Karpas-422 (cell line): ENCODE measurements at regions not wholly inside any gene's neighbourhood (a gene's known extent, or its start where the extent isn't known, plus 50 kb on each side); places are given as distances from the start of the nearest gene placed in this dataset.
"Not testable (repeated sequence)": the region's sequence is repeated elsewhere in the genome, so short reads cannot be mapped to it uniquely, and the experiment has no call there.

Experiments
- DNase-seq: peaks from one replicate; pipeline ENCODE4 v3.0.0-alpha.2; 2015
- H2AFZ ChIP-seq: fragments of 200-600 bp; sonication (generic); 2 replicates; pipeline ENCODE4 v1.6.1; 2014; ENCODE audit warnings: antibody characterized with exemption, low read length, mixed read lengths
- H3K27ac ChIP-seq: fragments of 200-600 bp; sonication (generic); 2 replicates; pipeline ENCODE4 v1.5.1; 2014; ENCODE audit warnings: mild to moderate bottlenecking, low read length, moderate library complexity
- H3K27me3 ChIP-seq: fragments of 200-600 bp; sonication (generic); 2 replicates; pipeline ENCODE4 v1.6.1; 2014; ENCODE audit warnings: low read length, mixed read lengths
- H3K36me3 ChIP-seq: fragments of 200-600 bp; sonication (generic); 2 replicates; pipeline ENCODE4 v1.6.1; 2014; ENCODE audit warnings: low read length, mixed read lengths; ENCODE audit not compliant: insufficient read depth
- H3K4me1 ChIP-seq: fragments of 200-600 bp; sonication (generic); 2 replicates; pipeline ENCODE4 v1.6.1; 2014; ENCODE audit warnings: mild to moderate bottlenecking, low read length, mixed read lengths
- H3K4me2 ChIP-seq: fragments of 200-600 bp; sonication (generic); 2 replicates; pipeline ENCODE4 v1.6.1; 2014; ENCODE audit warnings: low read length, low read depth, mild to moderate bottlenecking; ENCODE audit not compliant: poor library complexity, severe bottlenecking
- H3K4me3 ChIP-seq: fragments of 200-600 bp; sonication (generic); 2 replicates; pipeline ENCODE4 v1.5.1; 2014; ENCODE audit warnings: mild to moderate bottlenecking, antibody characterized with exemption, low read length, mixed read lengths
- H3K79me2 ChIP-seq: fragments of 200-600 bp; sonication (generic); 2 replicates; pipeline ENCODE4 v1.6.1; 2014; ENCODE audit warnings: mild to moderate bottlenecking, low read length, mixed read lengths
- H3K9ac ChIP-seq: fragments of 200-600 bp; sonication (generic); 2 replicates; pipeline ENCODE4 v1.6.0; 2014; ENCODE audit warnings: low read length
- H3K9me2 ChIP-seq: fragments of 200-600 bp; sonication (generic), shearing (Covaris generic); replicated peaks from 2 replicates; pipeline ENCODE4 v1.6.0; 2014; ENCODE audit warnings: mild to moderate bottlenecking, low read length, moderate library complexity; ENCODE audit not compliant: insufficient read depth
- H3K9me3 ChIP-seq: fragments of 300-700, 200-600 bp; sonication (generic); 2 replicates; pipeline ENCODE4 v1.6.1; 2014; ENCODE audit warnings: low read length, mixed read lengths
- H4K20me1 ChIP-seq: fragments of 200-600 bp; sonication (generic); 2 replicates; pipeline ENCODE4 v1.6.1; 2014; ENCODE audit warnings: mild to moderate bottlenecking, antibody characterized with exemption, low read length, low read depth; ENCODE audit not compliant: insufficient read depth

GRCh38 chr2:239735829-239736357, 289.2 kb downstream of the NDUFA10 start:
- no peak overlapping the region for H2AFZ ChIP-seq
- no peak for DNase-seq
- H3K9me3 ChIP-seq = no peaks in the 10 kb centered on the region
- no peak overlapping the region for H3K4me3 ChIP-seq
- no peak overlapping the region for H3K9ac ChIP-seq
- no peak overlapping the region for H3K27ac ChIP-seq
- no peaks in the 10 kb centered on the region for H3K9me2 ChIP-seq
- H3K36me3 ChIP-seq = no peaks in the 10 kb centered on the region
- H3K27me3 ChIP-seq = no peaks in the 10 kb centered on the region
- no peaks in the 10 kb centered on the region for H3K79me2 ChIP-seq
- no peaks in the 10 kb centered on the region for H3K4me1 ChIP-seq
- H4K20me1 ChIP-seq = no peaks in the 10 kb centered on the region
- H3K4me2 ChIP-seq = no peak overlapping the region

GRCh38 chr2:239735131-239735828, 289.9 kb downstream of the NDUFA10 start:
- DNase-seq = peak; percentile 46
- Histone ChIP-seq H2AFZ (no peak overlapping the region), H3K9me3 (no peaks in the 10 kb centered on the region), H3K4me3 (no peak overlapping the region), H3K27ac (no peak overlapping the region), H3K27me3 (no peaks in the 10 kb centered on the region), H4K20me1 (no peaks in the 10 kb centered on the region), H3K79me2 (no peaks in the 10 kb centered on the region), H3K9me2 (no peaks in the 10 kb centered on the region), H3K9ac (no peak overlapping the region), H3K4me1 (no peaks in the 10 kb centered on the region), H3K36me3 (no peaks in the 10 kb centered on the region), H3K4me2 (no peak overlapping the region)

DNA sequence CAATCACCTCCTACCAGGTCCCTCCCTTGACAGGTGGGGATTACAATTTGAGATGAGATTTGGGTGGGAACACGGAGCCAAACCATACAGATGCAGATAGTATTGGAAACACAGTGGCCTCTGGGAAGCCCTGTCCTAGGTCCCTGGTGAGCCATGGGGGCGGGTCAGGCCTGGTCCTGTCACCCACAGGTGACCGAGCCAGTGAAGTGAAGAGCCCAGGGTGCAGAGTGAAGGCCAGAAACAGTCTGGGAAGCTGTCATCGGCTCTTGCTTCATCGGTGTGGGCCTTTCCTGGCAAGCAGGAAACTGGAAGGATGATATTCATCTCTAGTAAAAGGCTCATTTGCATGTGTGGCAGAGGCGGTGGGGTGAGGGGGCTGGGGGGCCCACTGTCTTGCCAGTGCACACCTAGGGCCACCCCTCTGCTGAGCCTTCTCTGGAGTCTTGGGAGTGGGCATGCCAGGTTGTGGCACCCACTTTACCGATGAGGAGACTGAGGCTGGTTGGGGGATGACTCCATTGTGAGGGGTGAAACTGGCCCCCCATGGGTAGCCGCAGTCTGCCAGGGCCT, 290.6 kb downstream of the NDUFA10 start:
- Histone ChIP-seq H3K4me3 (no peak overlapping the region), H2AFZ (no peak overlapping the region), H3K4me2 (no peak overlapping the region), H3K4me1 (no peaks in the 10 kb centered on the region), H4K20me1 (no peaks in the 10 kb centered on the region), H3K79me2 (no peaks in the 10 kb centered on the region), H3K9me2 (no peaks in the 10 kb centered on the region), H3K27ac (no peak overlapping the region), H3K9me3 (no peaks in the 10 kb centered on the region), H3K36me3 (no peaks in the 10 kb centered on the region), H3K9ac (no peak overlapping the region), H3K27me3 (no peaks in the 10 kb centered on the region)
- DNase-seq = no peak

- Histone ChIP-seq H3K4me2 (no peak overlapping the region), H3K4me1 (no peaks in the 10 kb centered on the region), H4K20me1 (no peaks in the 10 kb centered on the region), H3K27me3 (no peaks in the 10 kb centered on the region), H2AFZ (no peak overlapping the region), H3K79me2 (no peaks in the 10 kb centered on the region), H3K36me3 (no peaks in the 10 kb centered on the region), H3K9me2 (no peaks in the 10 kb centered on the region), H3K9ac (no peak overlapping the region), H3K9me3 (no peaks in the 10 kb centered on the region), H3K27ac (no peak overlapping the region), H3K4me3 (no peak overlapping the region)
- DNase-seq = no peak
Measured at GRCh38 chr2:239732666-239733010, 292.5 kb downstream of the NDUFA10 start.

GRCh38 chr2:239731998-239732665, 293.0 kb downstream of the NDUFA10 start:
- Histone ChIP-seq H3K4me2 (no peak overlapping the region), H3K4me1 (no peaks in the 10 kb centered on the region), H3K9me2 (no peaks in the 10 kb centered on the region), H3K79me2 (no peaks in the 10 kb centered on the region), H3K27ac (no peak overlapping the region), H3K36me3 (no peaks in the 10 kb centered on the region), H3K27me3 (no peaks in the 10 kb centered on the region), H3K4me3 (no peak overlapping the region), H3K9me3 (no peaks in the 10 kb centered on the region), H3K9ac (no peak overlapping the region), H2AFZ (no peak overlapping the region), H4K20me1 (no peaks in the 10 kb centered on the region)
- DNase-seq = no peak

GRCh38 chr2:239731422-239731821, 293.7 kb downstream of the NDUFA10 start:
- H3K9me3 ChIP-seq = no peaks in the 10 kb centered on the region
- H3K79me2 ChIP-seq = no peaks in the 10 kb centered on the region
- no peak overlapping the region for H3K4me2 ChIP-seq
- H3K4me1 ChIP-seq = no peaks in the 10 kb centered on the region
- no peak overlapping the region for H2AFZ ChIP-seq
- no peak overlapping the region for H3K4me3 ChIP-seq
- H3K9me2 ChIP-seq = no peaks in the 10 kb centered on the region
- no peaks in the 10 kb centered on the region for H3K27me3 ChIP-seq
- H3K36me3 ChIP-seq = no peaks in the 10 kb centered on the region
- no peaks in the 10 kb centered on the region for H4K20me1 ChIP-seq
- DNase-seq = no peak
- H3K27ac ChIP-seq = no peak overlapping the region
- H3K9ac ChIP-seq = no peak overlapping the region

DNA sequence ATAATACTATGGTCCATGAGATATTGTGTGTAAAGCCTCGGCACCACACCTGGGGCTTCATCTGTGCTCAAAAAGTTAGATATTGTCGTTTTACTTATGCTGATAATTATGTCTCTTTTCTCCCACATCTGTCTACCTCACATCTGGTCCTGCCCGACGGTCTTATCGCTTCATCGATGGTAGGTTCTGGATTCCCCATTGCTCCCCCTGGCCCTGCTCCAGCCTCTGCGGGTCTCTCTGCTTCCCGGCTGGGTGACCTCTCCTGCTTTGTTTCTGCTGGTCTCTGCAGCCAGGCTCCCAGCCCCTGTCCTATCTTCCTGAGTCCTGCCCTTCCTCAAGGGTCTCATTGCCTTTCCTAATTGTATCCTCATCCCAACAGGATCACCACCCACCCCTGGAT, 294.2 kb downstream of the NDUFA10 start:
- Histone ChIP-seq H2AFZ (no peak overlapping the region), H3K9me2 (no peaks in the 10 kb centered on the region)

DNA sequence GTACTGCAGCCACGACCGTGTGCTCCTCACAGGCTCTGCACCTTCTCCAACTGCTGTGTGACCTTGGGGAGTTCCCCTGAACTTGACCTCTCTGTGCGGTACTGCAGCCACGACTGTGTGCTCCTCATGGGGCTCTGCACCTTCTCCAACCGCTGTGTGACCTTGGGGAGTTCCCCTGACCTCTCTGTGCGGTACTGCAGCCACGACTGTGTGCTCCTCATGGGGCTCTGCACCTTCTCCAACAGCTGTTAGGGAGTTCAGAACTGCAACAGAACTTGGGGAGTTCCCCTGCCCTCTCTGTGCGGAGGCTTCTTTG, 294.6 kb downstream of the NDUFA10 start:
- not testable (repeated sequence) for H3K4me2 ChIP-seq, H2AFZ ChIP-seq, H3K79me2 ChIP-seq, H3K9me2 ChIP-seq, H4K20me1 ChIP-seq, H3K27ac ChIP-seq, H3K4me3 ChIP-seq, H3K4me1 ChIP-seq, H3K9ac ChIP-seq, H3K9me3 ChIP-seq, DNase-seq, H3K27me3 ChIP-seq, H3K36me3 ChIP-seq

More for the DNA sequence above, 294.2 kb downstream of the NDUFA10 start:
- H3K4me2 ChIP-seq = no peak overlapping the region
- H3K27me3 ChIP-seq = no peaks in the 10 kb centered on the region
- H3K4me1 ChIP-seq = no peaks in the 10 kb centered on the region
- no peak for DNase-seq
- H3K27ac ChIP-seq = no peak overlapping the region
- H4K20me1 ChIP-seq = no peaks in the 10 kb centered on the region
- H3K9me3 ChIP-seq = no peaks in the 10 kb centered on the region
- no peak overlapping the region for H3K4me3 ChIP-seq
- no peaks in the 10 kb centered on the region for H3K79me2 ChIP-seq
- no peak overlapping the region for H3K9ac ChIP-seq
- H3K36me3 ChIP-seq = no peaks in the 10 kb centered on the region
